OCI-LY1 (cell line): ENCODE measurements at regions not wholly inside any gene's neighbourhood (a gene's known extent, or its start where the extent isn't known, plus 50 kb on each side); places are given as distances from the start of the nearest gene placed in this dataset.

ENCODE experiments used
- H2AFZ ChIP-seq: fragments of 200-600 bp; sonication (generic), shearing (Covaris generic); 2 replicates; pipeline ENCODE4 v1.6.0; 2014; ENCODE audit warnings: antibody characterized with exemption, mild to moderate bottlenecking, low read length
- H3F3A ChIP-seq: fragments of 200-600 bp; sonication (generic), shearing (Covaris generic); 2 replicates; pipeline ENCODE4 v1.6.0; 2014; ENCODE audit warnings: mild to moderate bottlenecking, antibody characterized with exemption, low read length, moderate library complexity; ENCODE audit not compliant: insufficient read depth
- H3K27ac ChIP-seq: fragments of 200-600 bp; sonication (generic); 2 replicates; pipeline ENCODE4 v1.5.1; 2014; ENCODE audit warnings: low read length, mixed run types, mild to moderate bottlenecking, low read depth; ENCODE audit not compliant: poor library complexity, severe bottlenecking
- H3K27me3 ChIP-seq: fragments of 200-600 bp; sonication (generic); 2 replicates; pipeline ENCODE4 v1.6.0; 2014; ENCODE audit warnings: antibody characterized with exemption, mild to moderate bottlenecking, low read length, moderate library complexity; ENCODE audit not compliant: insufficient read depth
- H3K36me3 ChIP-seq: fragments of 200-600 bp; sonication (generic); 2 replicates; pipeline ENCODE4 v1.6.1; 2014; ENCODE audit warnings: mild to moderate bottlenecking, antibody characterized with exemption, low read length, moderate library complexity, mixed read lengths; ENCODE audit not compliant: insufficient read depth
- H3K4me1 ChIP-seq: fragments of 200-600 bp; sonication (generic); 2 replicates; pipeline ENCODE4 v1.5.1; 2014; ENCODE audit warnings: mild to moderate bottlenecking, low read length, moderate library complexity; ENCODE audit not compliant: insufficient read depth, severe bottlenecking
- H3K4me2 ChIP-seq: fragments of 200-600 bp; sonication (generic), shearing (Covaris generic); 2 replicates; pipeline ENCODE4 v1.6.1; 2014; ENCODE audit warnings: low read length
- H3K4me3 ChIP-seq: fragments of 200-600 bp; sonication (generic); 2 replicates; pipeline ENCODE4 v1.5.1; 2014; ENCODE audit warnings: low read length, low read depth, mild to moderate bottlenecking, mixed read lengths; ENCODE audit not compliant: poor library complexity, severe bottlenecking
- H3K79me2 ChIP-seq: fragments of 200-600 bp; shearing (Covaris generic); 2 replicates; pipeline ENCODE4 v1.6.1; 2016; ENCODE audit warnings: mixed run types, low read length, mixed read lengths; ENCODE audit not compliant: insufficient read depth
- H3K9ac ChIP-seq: fragments of 200-600 bp; sonication (generic), shearing (Covaris generic); 2 replicates; pipeline ENCODE4 v1.6.1; 2014; ENCODE audit warnings: mild to moderate bottlenecking, low read length, mixed read lengths
- H3K9me2 ChIP-seq: fragments of 200-600 bp; sonication (generic), shearing (Covaris generic); 2 replicates; pipeline ENCODE4 v1.6.1; 2014; ENCODE audit warnings: low read depth, mild to moderate bottlenecking, low read length, mixed read lengths
- H3K9me3 ChIP-seq: fragments of 200-600 bp; shearing (Covaris generic); 2 replicates; pipeline ENCODE4 v1.6.1; 2014; ENCODE audit warnings: low read length, mixed read lengths
- H4K20me1 ChIP-seq: fragments of 200-600 bp; sonication (generic), shearing (Covaris generic); 2 replicates; pipeline ENCODE4 v1.6.0; 2016; ENCODE audit warnings: mild to moderate bottlenecking, low read length; ENCODE audit not compliant: insufficient read depth
- CTCF ChIP-seq: fragments of 200-600 bp; sonication (generic), shearing (Covaris generic); IDR thresholded peaks from 2 replicates; pipeline ENCODE4 v1.5.1; 2017; ENCODE audit warnings: mild to moderate bottlenecking, antibody characterized with exemption, low read length, moderate library complexity, mixed read lengths
- EZH2 ChIP-seq: fragments of 200-600 bp; sonication (generic), shearing (Covaris generic); IDR thresholded peaks from 2 replicates; pipeline ENCODE4 v1.8.0; 2017; ENCODE audit warnings: borderline replicate concordance, mixed run types, mild to moderate bottlenecking, antibody characterized with exemption, low read length, moderate library complexity, mixed read lengths

- H3K9me2 ChIP-seq = no peaks in the 10 kb centered on the region
- no peak overlapping the region for H3K4me3 ChIP-seq
- TF ChIP-seq CTCF (no peak), EZH2 (no peak)
- no peak overlapping the region for H3K9ac ChIP-seq
- no peaks in the 10 kb centered on the region for H3K36me3 ChIP-seq
- no peak overlapping the region for H2AFZ ChIP-seq
- H3F3A ChIP-seq = no peaks in the 10 kb centered on the region
- H3K79me2 ChIP-seq = no peaks in the 10 kb centered on the region
- no peak overlapping the region for H3K27ac ChIP-seq
- H3K27me3 ChIP-seq = no peaks in the 10 kb centered on the region
- H4K20me1 ChIP-seq = no peaks in the 10 kb centered on the region
- H3K9me3 ChIP-seq = no peaks in the 10 kb centered on the region
- H3K4me2 ChIP-seq = no peak overlapping the region
- H3K4me1 ChIP-seq = no peaks in the 10 kb centered on the region
Observed at GRCh38 chr10:84659027-84659426, 330.6 kb downstream of the CCSER2 start.

- H3K4me2 ChIP-seq = no peak overlapping the region
- H3K4me1 ChIP-seq = no peaks in the 10 kb centered on the region
- H3K27ac ChIP-seq = no peak overlapping the region
- TF ChIP-seq EZH2 (no peak), CTCF (no peak)
- H3K9ac ChIP-seq = no peak overlapping the region
- no peaks in the 10 kb centered on the region for H3F3A ChIP-seq
- H3K27me3 ChIP-seq = no peaks in the 10 kb centered on the region
- H3K79me2 ChIP-seq = no peaks in the 10 kb centered on the region
- H3K9me3 ChIP-seq = no peaks in the 10 kb centered on the region
- H3K36me3 ChIP-seq = no peaks in the 10 kb centered on the region
- no peak overlapping the region for H2AFZ ChIP-seq
- no peaks in the 10 kb centered on the region for H3K9me2 ChIP-seq
- no peak overlapping the region for H3K4me3 ChIP-seq
- H4K20me1 ChIP-seq = no peaks in the 10 kb centered on the region
Observed at GRCh38 chr10:84659497-84660439, 331.4 kb downstream of the CCSER2 start.

GRCh38 chr10:84660450-84661159 lies 332.2 kb downstream of the CCSER2 start:
- H3K9me3 ChIP-seq = no peaks in the 10 kb centered on the region
- H3K36me3 ChIP-seq = no peaks in the 10 kb centered on the region
- H3K9ac ChIP-seq = no peak overlapping the region
- no peak overlapping the region for H3K4me2 ChIP-seq
- H3K27me3 ChIP-seq = no peaks in the 10 kb centered on the region
- H3K27ac ChIP-seq = no peak overlapping the region
- H3K79me2 ChIP-seq = no peaks in the 10 kb centered on the region
- H3K4me3 ChIP-seq = no peak overlapping the region
- H2AFZ ChIP-seq = no peak overlapping the region
- no peaks in the 10 kb centered on the region for H3K9me2 ChIP-seq
- no peaks in the 10 kb centered on the region for H3F3A ChIP-seq
- no peak for TF ChIP-seq CTCF
- no peak for TF ChIP-seq EZH2
- H3K4me1 ChIP-seq = no peaks in the 10 kb centered on the region
- H4K20me1 ChIP-seq = no peaks in the 10 kb centered on the region
